CD4-positive, alpha-beta T cell treated with Interleukin-12 subunit alpha and Interleukin-12 subunit beta, for 1 hour (primary cell): ENCODE measurements at regions not wholly inside any gene's neighbourhood (a gene's known extent, or its start where the extent isn't known, plus 50 kb on each side); places are given as distances from the start of the nearest gene placed in this dataset.

Experiments
- DNase-seq: peaks from one replicate; pipeline ENCODE4 v3.0.0-alpha.2; 2020

- no peak for DNase-seq
These were observed 862.3 kb upstream of the GCFC2 start for GRCh38 chr2:76572981-76573380.

- DNase-seq, result no peak
These were observed 859.1 kb upstream of the GCFC2 start for GRCh38 chr2:76569819-76570218.

- no peak for DNase-seq
These were observed 856.8 kb upstream of the GCFC2 start for GRCh38 chr2:76567478-76567877.

GRCh38 chr2:76564734-76565133, 854.0 kb upstream of the GCFC2 start:
- no peak for DNase-seq

- DNase-seq, result no peak
These were observed 853.0 kb upstream of the GCFC2 start for GRCh38 chr2:76563730-76564129.

- no peak for DNase-seq
These were observed 847.4 kb upstream of the GCFC2 start for GRCh38 chr2:76558157-76558556.

- no peak for DNase-seq
These were observed 845.3 kb upstream of the GCFC2 start for GRCh38 chr2:76556018-76556417.

- DNase-seq, result no peak
These were observed 835.5 kb upstream of the GCFC2 start for GRCh38 chr2:76546207-76546606.

GRCh38 chr2:76544901-76545300, 834.2 kb upstream of the GCFC2 start:
- DNase-seq, result no peak

- no peak for DNase-seq
These were observed 806.8 kb upstream of the GCFC2 start for GRCh38 chr2:76517574-76517909.

- DNase-seq, result no peak
These were observed 806.3 kb upstream of the GCFC2 start for GRCh38 chr2:76516861-76517573.

GRCh38 chr2:76512201-76512820, 801.6 kb upstream of the GCFC2 start:
- no peak for DNase-seq

GRCh38 chr2:76506538-76506937, 795.8 kb upstream of the GCFC2 start:
- DNase-seq, result no peak

- DNase-seq, result no peak
These were observed 790.9 kb upstream of the GCFC2 start for GRCh38 chr2:76501641-76502040.

- DNase-seq, result no peak
These were observed 787.6 kb upstream of the GCFC2 start for GRCh38 chr2:76498360-76498759.

GRCh38 chr2:76491503-76491902, 780.8 kb upstream of the GCFC2 start:
- DNase-seq, result no peak

GRCh38 chr2:76478266-76479035, 767.7 kb upstream of the GCFC2 start:
- no peak for DNase-seq

- DNase-seq, result no peak
These were observed 762.2 kb upstream of the GCFC2 start for GRCh38 chr2:76472946-76473345.

GRCh38 chr2:76469066-76469465, 758.4 kb upstream of the GCFC2 start:
- DNase-seq, result no peak

- DNase-seq, result no peak
These were observed 756.6 kb upstream of the GCFC2 start for GRCh38 chr2:76467326-76467725.

- no peak for DNase-seq
These were observed 753.6 kb upstream of the GCFC2 start for GRCh38 chr2:76464310-76464709.

- DNase-seq, result no peak
These were observed 750.7 kb upstream of the GCFC2 start for GRCh38 chr2:76461431-76461830.

- no peak for DNase-seq
These were observed 745.2 kb upstream of the GCFC2 start for GRCh38 chr2:76455910-76456309.

- DNase-seq, result no peak
These were observed 739.3 kb upstream of the GCFC2 start for GRCh38 chr2:76450024-76450475.
